T-helper 17 cell (primary cell): ENCODE measurements at regions not wholly inside any gene's neighbourhood (a gene's known extent, or its start where the extent isn't known, plus 50 kb on each side); places are given as distances from the start of the nearest gene placed in this dataset.

ENCODE experiments used
- ATAC-seq: fragments of 150-1000 bp; cut with Tn5 transposase; 2 replicates; pipeline ENCODE4 v1.10.0; 2021; ENCODE audit warnings: mild to moderate bottlenecking, moderate library complexity
- DNase-seq, 3 donors: peaks; one replicate each; pipeline versions ENCODE4 v3.0.0 to v3.0.0-alpha.2; 2020 to 2021
- H3K9me3 ChIP-seq: one replicate; pipeline ENCODE4 v1.7.0; 2013; ENCODE audit warnings: low read length, mild to moderate bottlenecking; ENCODE audit not compliant: control insufficient read depth, poor library complexity, severe bottlenecking
- H3K27ac Mint-ChIP-seq: one replicate; pipeline ENCODE4 v1.8.0; 2022; ENCODE audit warnings: mild to moderate bottlenecking, moderate library complexity, mixed read lengths
- H3K27me3 Mint-ChIP-seq: one replicate; pipeline ENCODE4 v1.8.0; 2022; ENCODE audit warnings: mixed read lengths
- H3K36me3 Mint-ChIP-seq: one replicate; pipeline ENCODE4 v1.8.0; 2022; ENCODE audit warnings: low read depth, mixed read lengths
- H3K4me1 Mint-ChIP-seq: one replicate; pipeline ENCODE4 v1.8.0; 2022; ENCODE audit warnings: mild to moderate bottlenecking, mixed read lengths
- H3K4me3 Mint-ChIP-seq: one replicate; pipeline ENCODE4 v1.8.0; 2022; ENCODE audit warnings: mild to moderate bottlenecking, moderate library complexity, mixed read lengths

DNA sequence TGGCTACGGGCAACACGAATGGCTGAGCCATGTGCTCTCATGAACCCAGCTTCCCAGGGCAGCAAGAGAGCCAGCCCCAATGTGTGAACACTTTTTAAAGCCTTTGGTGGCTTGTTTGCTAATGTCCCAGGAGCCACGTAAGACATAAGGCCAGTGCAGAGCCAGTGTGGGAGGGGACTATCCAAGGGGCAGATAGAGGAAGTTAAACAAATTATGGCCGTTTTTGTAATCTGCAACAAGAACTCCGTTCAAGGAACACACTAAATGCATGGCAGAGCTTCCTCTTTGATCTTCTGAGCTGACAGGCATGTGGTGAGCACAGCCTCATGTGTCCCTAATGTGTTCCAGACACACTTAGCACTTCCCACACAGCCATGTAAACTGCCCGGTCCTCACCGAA, 133.3 kb downstream of the TEX36 start:
- H3K4me3 Mint-ChIP-seq, result no peak overlapping the region
- DNase-seq, result no peak
- no peaks in the 10 kb centered on the region for H3K36me3 Mint-ChIP-seq
- no peaks in the 10 kb centered on the region for H3K9me3 ChIP-seq
- no peak for ATAC-seq
- no peaks in the 10 kb centered on the region for H3K4me1 Mint-ChIP-seq
- H3K27me3 Mint-ChIP-seq, result no peaks in the 10 kb centered on the region
- no peak overlapping the region for H3K27ac Mint-ChIP-seq

DNA sequence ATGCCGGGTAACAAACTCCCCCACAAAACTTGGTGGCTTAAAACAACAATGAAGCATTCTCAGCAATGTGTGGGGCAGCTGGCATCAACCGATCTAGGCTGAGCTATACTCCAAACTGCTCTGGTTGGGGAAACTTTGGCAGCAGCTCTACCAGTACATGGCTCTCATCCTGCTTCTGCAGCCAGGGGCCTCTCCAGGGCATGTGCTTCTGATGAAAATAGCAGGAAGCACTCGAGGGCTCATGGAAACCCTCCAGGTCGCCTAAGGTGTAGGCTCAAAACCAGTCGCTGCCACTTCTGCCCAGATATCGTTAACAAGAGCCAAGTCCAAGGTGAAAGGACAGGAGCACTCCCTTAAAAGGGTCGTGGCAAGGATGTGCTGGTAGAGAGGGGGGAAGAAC, 134.1 kb downstream of the TEX36 start:
- Mint-ChIP-seq H3K27ac (no peak overlapping the region), H3K4me3 (no peak overlapping the region), H3K4me1 (no peaks in the 10 kb centered on the region), H3K27me3 (no peaks in the 10 kb centered on the region), H3K36me3 (no peaks in the 10 kb centered on the region)
- ATAC-seq (no peak), DNase-seq (no peak)
- no peaks in the 10 kb centered on the region for H3K9me3 ChIP-seq

DNA sequence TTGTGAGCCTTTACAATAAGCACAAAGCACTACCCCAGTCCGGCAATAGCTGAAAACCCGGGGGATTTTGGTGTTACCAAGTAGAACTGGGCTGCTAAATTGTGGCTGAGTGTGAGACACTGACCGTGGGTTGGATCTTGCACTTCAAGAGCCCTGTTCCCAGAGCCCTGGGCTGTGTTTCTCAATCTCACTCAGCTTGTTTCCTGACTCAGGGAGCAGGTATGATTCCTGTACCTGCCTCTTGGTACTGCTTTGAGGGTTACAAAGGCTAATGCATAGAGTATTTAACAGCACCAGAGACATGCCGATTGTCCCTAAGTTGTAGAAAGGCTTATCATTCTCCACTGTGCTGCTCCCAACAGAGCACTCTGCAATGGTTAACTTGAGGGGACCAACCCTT, 134.6 kb downstream of the TEX36 start:
- no peak overlapping the region for H3K27ac Mint-ChIP-seq
- ATAC-seq (no peak), DNase-seq (no peak)
- no peaks in the 10 kb centered on the region for H3K36me3 Mint-ChIP-seq
- no peaks in the 10 kb centered on the region for H3K9me3 ChIP-seq
- no peak overlapping the region for H3K4me3 Mint-ChIP-seq
- no peaks in the 10 kb centered on the region for H3K27me3 Mint-ChIP-seq
- no peaks in the 10 kb centered on the region for H3K4me1 Mint-ChIP-seq

DNA sequence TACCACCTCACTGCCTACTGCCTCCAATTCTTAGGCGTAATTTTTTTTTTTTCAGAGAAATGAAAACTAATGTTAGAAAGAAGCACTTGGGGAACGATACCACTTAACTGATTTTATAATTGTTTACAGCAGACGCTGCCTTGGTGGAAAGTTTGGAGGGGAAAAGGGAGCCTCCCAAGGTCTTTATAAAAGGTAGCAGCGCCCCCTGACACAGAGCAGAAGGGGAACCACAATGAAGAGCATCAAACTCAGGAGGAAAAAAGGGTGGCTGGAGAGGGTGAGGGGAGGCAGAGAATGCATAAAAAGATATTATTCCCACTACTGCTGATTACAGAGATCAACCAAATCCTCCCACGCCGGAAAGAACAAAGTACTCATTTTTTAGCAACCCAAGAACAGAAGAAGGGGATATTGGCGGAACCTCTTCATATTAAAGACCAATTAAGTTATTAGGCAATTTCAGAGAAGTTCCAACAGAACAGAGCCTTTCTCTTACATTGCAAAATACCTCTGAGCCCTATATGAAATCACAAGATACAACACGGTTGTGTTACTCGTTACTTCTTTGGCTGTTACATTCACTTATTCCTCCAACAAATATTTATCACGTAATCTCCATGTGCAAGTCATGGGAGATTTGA, 135.8 kb downstream of the TEX36 start:
- Mint-ChIP-seq H3K36me3 (no peaks in the 10 kb centered on the region), H3K27me3 (no peaks in the 10 kb centered on the region), H3K4me3 (no peak overlapping the region), H3K27ac (no peak overlapping the region), H3K4me1 (no peaks in the 10 kb centered on the region)
- ATAC-seq (no peak), DNase-seq (no peak)
- no peaks in the 10 kb centered on the region for H3K9me3 ChIP-seq

DNA sequence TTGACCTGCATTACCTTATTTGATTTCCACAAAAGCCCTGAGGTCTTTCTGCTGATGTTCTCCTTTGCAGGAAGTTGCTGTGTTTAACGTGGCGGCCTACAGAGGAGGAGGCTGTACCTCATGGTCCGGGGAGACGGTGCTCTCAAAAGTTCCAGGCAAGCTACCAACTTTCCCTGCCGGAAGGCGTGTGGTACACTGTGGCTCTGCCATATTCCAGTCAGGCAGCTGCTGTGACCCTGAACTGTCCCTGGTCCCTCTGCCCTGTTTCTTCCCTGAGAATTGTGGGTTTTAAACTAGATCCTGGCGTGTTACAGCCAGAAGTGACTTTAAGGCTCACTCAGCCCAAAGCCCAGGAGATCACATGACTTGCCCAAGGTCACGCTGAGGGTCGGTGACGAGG, 139.2 kb downstream of the TEX36 start:
- no peak for ATAC-seq

DNA sequence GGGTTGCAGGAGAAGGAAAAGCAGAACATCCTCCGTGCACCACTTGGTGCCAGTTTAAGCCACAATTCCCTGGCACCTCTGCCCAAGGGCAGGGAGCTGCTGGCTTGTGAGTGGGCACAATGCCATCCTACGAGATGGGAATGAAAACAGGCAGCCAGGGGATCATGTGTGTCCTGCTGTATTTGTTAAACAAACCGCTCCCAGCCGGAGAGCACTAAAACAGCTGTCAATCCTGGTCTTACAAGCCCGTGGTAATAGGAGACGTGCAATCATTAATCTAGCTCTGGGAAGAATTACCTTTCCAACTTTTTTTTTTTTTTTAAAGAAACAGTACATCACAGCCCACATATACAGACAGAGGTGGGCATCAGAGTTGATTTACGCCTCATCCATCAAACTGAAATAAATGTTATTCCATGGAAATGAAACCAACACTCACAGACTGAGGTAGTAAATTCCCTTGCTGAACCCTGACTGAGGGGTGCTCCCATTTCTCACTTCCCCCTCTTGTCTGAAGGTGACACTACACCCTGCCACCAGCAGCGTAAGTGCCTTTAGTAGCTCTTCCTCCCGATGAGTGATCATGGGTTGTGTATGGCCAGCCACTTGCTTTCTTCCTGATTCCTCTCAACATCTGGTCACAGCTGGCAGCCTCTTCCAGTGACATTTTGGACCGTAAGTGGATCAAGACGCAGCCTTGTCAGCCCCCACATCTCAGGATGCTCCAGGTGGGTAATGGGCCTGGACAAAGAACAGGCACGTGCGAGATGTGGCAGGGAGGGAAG, 143.8 kb downstream of the TEX36 start:
- Mint-ChIP-seq H3K27ac (no peak overlapping the region), H3K4me3 (no peak overlapping the region), H3K27me3 (peaks cover 29% of the 10 kb centered on the region), H3K4me1 (no peaks in the 10 kb centered on the region), H3K36me3 (no peaks in the 10 kb centered on the region)
- DNase-seq (no peak), ATAC-seq (no peak)
- H3K9me3 ChIP-seq, result no peaks in the 10 kb centered on the region

More for the DNA sequence above, 139.2 kb downstream of the TEX36 start:
- DNase-seq, result no peak
- no peaks in the 10 kb centered on the region for H3K36me3 Mint-ChIP-seq
- H3K27me3 Mint-ChIP-seq, result peaks cover 6% of the 10 kb centered on the region
- no peak overlapping the region for H3K4me3 Mint-ChIP-seq
- H3K9me3 ChIP-seq, result no peaks in the 10 kb centered on the region
- no peak overlapping the region for H3K27ac Mint-ChIP-seq
- no peaks in the 10 kb centered on the region for H3K4me1 Mint-ChIP-seq

DNA sequence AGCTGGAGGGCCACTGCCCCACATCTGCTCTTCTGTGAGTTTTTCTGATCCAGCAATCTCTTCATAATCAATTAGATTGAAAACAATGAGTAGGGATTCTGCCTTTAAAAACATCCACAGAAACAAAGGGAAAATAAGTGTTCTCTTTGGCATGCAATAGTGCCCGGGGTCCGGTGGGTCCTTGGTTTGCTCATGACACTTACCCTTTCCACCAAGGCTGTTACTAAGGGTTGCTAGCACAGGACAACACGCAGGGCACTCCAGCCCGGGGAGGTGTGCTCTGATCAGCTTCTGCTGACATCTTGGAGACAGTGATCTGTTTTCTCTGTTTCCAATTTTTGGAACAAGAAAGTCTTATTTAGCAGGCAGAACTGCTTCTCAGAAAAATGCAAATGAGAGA, 146.7 kb downstream of the TEX36 start:
- ATAC-seq (no peak), DNase-seq (no peak)
- Mint-ChIP-seq H3K36me3 (no peaks in the 10 kb centered on the region), H3K27me3 (peaks cover 29% of the 10 kb centered on the region), H3K4me3 (no peak overlapping the region), H3K27ac (no peak overlapping the region), H3K4me1 (no peaks in the 10 kb centered on the region)
- H3K9me3 ChIP-seq, result no peaks in the 10 kb centered on the region

DNA sequence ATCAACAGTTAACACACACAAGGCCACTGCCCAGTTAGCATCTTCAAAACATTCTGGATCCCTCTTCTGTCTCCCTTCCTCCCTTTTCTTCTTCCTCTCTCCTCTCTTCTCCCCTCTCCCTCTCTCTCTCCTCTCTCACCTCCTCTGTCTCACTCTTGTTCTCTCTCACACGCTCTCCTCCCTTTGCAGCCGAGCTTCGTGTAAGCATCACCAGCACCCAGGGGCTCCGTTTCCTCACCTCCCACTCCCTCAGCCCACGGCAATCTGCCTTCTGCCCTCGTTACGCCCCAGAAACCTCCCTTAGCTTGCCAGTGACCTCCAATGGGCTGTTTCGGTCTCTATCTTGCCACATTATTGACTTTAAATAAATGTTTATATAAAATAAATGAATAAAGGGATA, 147.4 kb downstream of the TEX36 start:
- peaks cover 29% of the 10 kb centered on the region for H3K27me3 Mint-ChIP-seq
- no peaks in the 10 kb centered on the region for H3K9me3 ChIP-seq
- no peak overlapping the region for H3K27ac Mint-ChIP-seq
- H3K4me1 Mint-ChIP-seq, result no peaks in the 10 kb centered on the region
- H3K36me3 Mint-ChIP-seq, result no peaks in the 10 kb centered on the region
- no peak for ATAC-seq
- no peak overlapping the region for H3K4me3 Mint-ChIP-seq
- no peak for DNase-seq

DNA sequence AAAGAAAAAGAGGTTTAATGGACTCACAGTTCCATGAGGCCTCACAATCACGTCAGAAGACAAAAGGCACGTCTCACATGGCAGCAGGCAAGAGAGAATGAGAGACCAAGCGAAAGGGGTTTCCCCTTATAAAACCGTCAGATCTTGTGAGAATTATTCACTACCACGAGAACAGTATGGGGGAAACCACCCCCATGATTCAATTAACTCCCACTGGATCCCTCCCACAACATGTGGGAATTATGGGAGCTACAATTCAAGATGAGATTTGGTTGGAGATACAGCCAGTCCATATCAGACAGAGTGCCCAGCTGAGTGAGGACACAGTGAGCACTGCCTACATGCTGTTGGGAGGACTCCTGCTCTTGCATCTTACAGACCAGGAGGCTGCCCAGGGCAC, 148.4 kb downstream of the TEX36 start:
- no peaks in the 10 kb centered on the region for H3K4me1 Mint-ChIP-seq
- H3K27ac Mint-ChIP-seq, result no peak overlapping the region
- no peaks in the 10 kb centered on the region for H3K36me3 Mint-ChIP-seq
- ATAC-seq (no peak), DNase-seq (no peak)
- no peak overlapping the region for H3K4me3 Mint-ChIP-seq
- H3K9me3 ChIP-seq, result no peaks in the 10 kb centered on the region
- peaks cover 29% of the 10 kb centered on the region for H3K27me3 Mint-ChIP-seq

DNA sequence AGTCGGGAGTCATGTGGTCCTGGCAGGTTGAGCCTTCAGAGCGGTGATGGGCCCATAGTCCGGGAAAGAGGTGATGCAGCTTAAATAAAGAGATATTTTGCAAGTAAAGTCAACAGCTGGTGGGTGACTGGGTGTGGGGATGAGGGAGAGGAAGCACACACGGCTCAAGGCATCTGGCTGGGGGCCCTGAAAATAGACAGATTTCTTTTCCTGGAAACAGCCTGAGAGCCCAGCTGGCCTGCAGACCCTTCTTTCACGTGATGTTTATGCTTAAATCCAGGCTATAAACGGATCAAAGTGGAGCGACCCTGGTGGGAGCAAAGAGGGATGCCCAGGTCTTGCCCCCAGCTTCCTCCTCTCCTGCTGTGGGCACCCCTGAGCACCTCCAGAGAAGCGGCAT, 149.1 kb downstream of the TEX36 start:
- DNase-seq (no peak), ATAC-seq (no peak)
- H3K27me3 Mint-ChIP-seq, result peaks cover 33% of the 10 kb centered on the region
- no peak overlapping the region for H3K27ac Mint-ChIP-seq
- H3K36me3 Mint-ChIP-seq, result no peaks in the 10 kb centered on the region
- H3K4me1 Mint-ChIP-seq, result no peaks in the 10 kb centered on the region
- H3K9me3 ChIP-seq, result no peaks in the 10 kb centered on the region
- H3K4me3 Mint-ChIP-seq, result no peak overlapping the region

DNA sequence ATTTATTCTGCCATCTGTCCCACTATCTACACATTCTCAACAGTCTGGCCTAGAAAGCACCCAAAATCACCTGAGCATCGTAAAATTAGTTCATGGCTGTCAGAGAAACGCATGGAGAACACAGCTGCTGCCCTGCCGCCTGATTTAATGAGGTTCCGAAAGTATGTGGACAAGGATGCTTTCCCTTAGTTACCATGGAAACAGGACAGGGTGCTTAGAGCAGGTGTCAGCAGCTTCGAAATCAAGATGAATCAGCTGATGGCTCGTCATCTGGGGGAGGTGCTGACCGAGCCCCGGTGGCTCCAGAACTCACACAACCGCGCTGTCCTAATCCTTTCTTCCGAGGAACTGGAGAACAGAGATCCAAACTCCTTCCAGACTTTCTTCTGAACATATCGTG, 151.5 kb downstream of the TEX36 start:
- Mint-ChIP-seq H3K27ac (no peak overlapping the region), H3K36me3 (no peaks in the 10 kb centered on the region), H3K4me1 (no peaks in the 10 kb centered on the region), H3K4me3 (no peak overlapping the region), H3K27me3 (peaks cover 20% of the 10 kb centered on the region)
- DNase-seq, result no peak
- no peaks in the 10 kb centered on the region for H3K9me3 ChIP-seq
- no peak for ATAC-seq

DNA sequence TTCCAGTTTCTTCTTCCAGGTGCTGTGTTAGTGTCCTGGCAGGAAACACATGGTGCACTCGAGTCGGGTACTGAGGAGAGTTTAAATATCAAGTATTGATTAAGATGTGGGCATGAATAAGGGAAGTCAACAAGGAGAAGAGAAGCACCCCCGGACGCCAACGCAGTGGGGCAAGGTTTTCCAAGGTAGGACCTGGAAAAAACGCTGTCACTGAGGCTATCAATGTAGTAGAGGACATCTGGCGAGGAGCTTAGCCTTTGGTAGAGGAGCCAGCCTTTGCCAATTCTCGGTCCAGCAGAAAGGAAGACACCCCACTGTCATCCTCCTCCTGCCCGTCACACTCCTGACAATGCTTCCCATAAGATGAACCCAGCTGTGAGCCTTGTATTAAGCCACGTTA, 159.6 kb downstream of the TEX36 start:
- H3K36me3 Mint-ChIP-seq, result peaks cover 3% of the 10 kb centered on the region
- H3K9me3 ChIP-seq, result peaks cover 3% of the 10 kb centered on the region
- ATAC-seq (no peak), DNase-seq (no peak)
- H3K27ac Mint-ChIP-seq, result no peak overlapping the region
- no peaks in the 10 kb centered on the region for H3K27me3 Mint-ChIP-seq
- H3K4me1 Mint-ChIP-seq, result no peaks in the 10 kb centered on the region
- no peak overlapping the region for H3K4me3 Mint-ChIP-seq

DNA sequence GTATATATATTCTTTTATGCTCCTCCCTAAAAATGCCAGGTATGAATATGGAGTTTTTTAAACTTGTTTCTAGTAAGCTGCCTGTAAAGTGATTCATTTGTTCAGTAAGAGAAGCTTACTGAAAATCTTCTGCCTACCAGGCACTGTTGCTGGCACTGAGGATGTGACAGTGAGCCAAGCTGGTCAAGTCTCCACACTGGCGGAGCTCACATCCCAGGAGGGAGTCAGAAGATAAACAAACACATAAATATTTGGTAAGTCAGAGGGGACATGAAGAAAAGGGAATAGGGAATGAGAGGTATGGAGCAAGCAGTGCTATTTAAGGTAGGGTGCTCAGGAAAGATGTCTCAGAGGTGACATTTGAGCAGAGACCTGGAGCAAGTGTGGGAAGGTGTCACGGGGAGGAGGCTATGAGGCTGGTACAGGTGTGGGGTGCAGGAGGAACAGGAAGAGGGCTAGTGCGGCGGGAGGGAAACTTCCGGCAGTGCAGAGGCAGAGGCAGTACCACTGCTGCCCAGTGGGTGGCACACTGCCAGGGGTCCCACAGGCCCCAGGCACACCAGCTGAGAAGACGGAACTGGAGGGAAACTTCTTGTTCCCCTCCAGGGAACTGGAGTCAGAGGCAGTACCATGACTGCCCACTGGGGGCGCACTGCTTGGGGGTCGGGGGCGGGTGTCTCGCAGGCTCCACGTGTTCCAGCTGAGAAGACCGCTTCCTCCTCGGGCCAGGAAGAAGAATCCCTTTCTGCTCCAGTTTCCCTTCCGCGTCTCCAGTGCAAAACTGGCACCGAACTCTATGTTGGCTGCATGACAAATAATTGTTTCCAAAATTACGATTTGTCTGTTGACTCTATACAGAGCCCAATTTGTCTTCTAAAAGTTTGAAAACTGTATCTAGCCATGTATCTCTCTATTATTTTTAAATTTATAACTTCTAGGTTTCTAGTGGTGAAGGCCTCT, 161.0 kb downstream of the TEX36 start:
- no peak overlapping the region for H3K27ac Mint-ChIP-seq
- H3K4me1 Mint-ChIP-seq, result no peaks in the 10 kb centered on the region
- H3K4me3 Mint-ChIP-seq, result no peak overlapping the region
- no peak for DNase-seq
- H3K36me3 Mint-ChIP-seq, result peaks cover 3% of the 10 kb centered on the region
- ATAC-seq, result no peak
- no peaks in the 10 kb centered on the region for H3K27me3 Mint-ChIP-seq
- peaks cover 3% of the 10 kb centered on the region for H3K9me3 ChIP-seq
